Vagina (tissue), 2 donors: ENCODE measurements at regions not wholly inside any gene's neighbourhood (a gene's known extent, or its start where the extent isn't known, plus 50 kb on each side); places are given as distances from the start of the nearest gene placed in this dataset.

Experiments
- CTCF ChIP-seq, 3 experiments: fragments of 450-650 bp in 2 of 3; fragments of 200-600 bp in 1 of 3; sonication (generic) in 1 of 3; IDR thresholded peaks; one replicate each; pipeline ENCODE4 v1.5.1; 2017 to 2019; ENCODE audit warnings: antibody characterized with exemption in 3 of 3, mild to moderate bottlenecking in 2 of 3, moderate library complexity in 2 of 3
- POLR2A ChIP-seq, 2 donors: fragments of 450-650 bp; IDR thresholded peaks; one replicate each; pipeline ENCODE4 v1.6.1; 2017; ENCODE audit warnings: antibody characterized with exemption in 2 of 2, mild to moderate bottlenecking in 2 of 2, moderate library complexity in 2 of 2
- POLR2AphosphoS5 ChIP-seq, 2 donors: sonication (generic); formaldehyde crosslinking; IDR thresholded peaks; one replicate each; pipeline ENCODE4 v1.9.0; 2017; ENCODE audit warnings: antibody characterized with exemption in 2 of 2, mild to moderate bottlenecking in 2 of 2, low read depth in 1 of 2; ENCODE audit not compliant: insufficient read depth in 1 of 2

GRCh38 chr2:20925265-20925889 is 102.5 kb upstream of the LDAH start:
- TF ChIP-seq CTCF (IDR thresholded peaks at IDR 0.05): no peak
- no peak for TF ChIP-seq POLR2AphosphoS5 (IDR thresholded peaks at IDR 0.05; ENCODE audit: insufficient read depth in 1 of 2, low read depth in 1 of 2)
- no peak for TF ChIP-seq POLR2A (IDR thresholded peaks at IDR 0.05)
